Testis (tissue), 2 donors: ENCODE measurements at regions not wholly inside any gene's neighbourhood (a gene's known extent, or its start where the extent isn't known, plus 50 kb on each side); places are given as distances from the start of the nearest gene placed in this dataset.

Source experiments
- POLR2A ChIP-seq: fragments of 450-650 bp; IDR thresholded peaks from one replicate; pipeline ENCODE4 v1.6.1; 2017; ENCODE audit warnings: antibody characterized with exemption, mild to moderate bottlenecking, moderate library complexity
- TF ChIP-seq, protein P1 (sequence below), 3 experiments: fragments of 450-650 bp in 2 of 3; fragments of 200-600 bp in 1 of 3; sonication (generic) in 1 of 3; IDR thresholded peaks; one replicate each; pipeline ENCODE4 v1.5.1; 2016 to 2019; ENCODE audit warnings: antibody characterized with exemption in 3 of 3, mild to moderate bottlenecking in 2 of 3, moderate library complexity in 1 of 3

DNA sequence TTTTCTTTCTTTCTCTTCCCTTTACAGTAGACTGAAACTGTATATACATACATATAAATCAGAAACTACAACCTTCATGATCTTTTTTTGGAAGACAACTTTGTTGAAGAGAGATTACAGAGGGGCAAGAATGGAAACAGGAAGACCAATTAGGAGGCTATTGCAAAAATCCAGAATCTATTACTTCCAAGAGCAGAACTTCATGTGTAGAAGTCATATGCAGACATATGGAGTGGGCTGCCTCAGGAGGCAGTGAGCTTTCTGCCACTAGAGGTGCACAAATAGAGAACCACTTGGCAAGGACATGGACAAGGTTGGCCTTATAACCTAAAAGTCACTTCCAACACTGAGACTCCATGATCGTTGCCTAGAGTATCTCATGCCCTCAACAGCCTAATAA lies 157.8 kb upstream of the NR4A3 start:
- TF ChIP-seq, protein P1, sequence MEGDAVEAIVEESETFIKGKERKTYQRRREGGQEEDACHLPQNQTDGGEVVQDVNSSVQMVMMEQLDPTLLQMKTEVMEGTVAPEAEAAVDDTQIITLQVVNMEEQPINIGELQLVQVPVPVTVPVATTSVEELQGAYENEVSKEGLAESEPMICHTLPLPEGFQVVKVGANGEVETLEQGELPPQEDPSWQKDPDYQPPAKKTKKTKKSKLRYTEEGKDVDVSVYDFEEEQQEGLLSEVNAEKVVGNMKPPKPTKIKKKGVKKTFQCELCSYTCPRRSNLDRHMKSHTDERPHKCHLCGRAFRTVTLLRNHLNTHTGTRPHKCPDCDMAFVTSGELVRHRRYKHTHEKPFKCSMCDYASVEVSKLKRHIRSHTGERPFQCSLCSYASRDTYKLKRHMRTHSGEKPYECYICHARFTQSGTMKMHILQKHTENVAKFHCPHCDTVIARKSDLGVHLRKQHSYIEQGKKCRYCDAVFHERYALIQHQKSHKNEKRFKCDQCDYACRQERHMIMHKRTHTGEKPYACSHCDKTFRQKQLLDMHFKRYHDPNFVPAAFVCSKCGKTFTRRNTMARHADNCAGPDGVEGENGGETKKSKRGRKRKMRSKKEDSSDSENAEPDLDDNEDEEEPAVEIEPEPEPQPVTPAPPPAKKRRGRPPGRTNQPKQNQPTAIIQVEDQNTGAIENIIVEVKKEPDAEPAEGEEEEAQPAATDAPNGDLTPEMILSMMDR (IDR thresholded peaks at IDR 0.05), result no peak
- no peak for TF ChIP-seq POLR2A
